ENCODE measurements at regions not wholly inside any gene's neighbourhood (a gene's known extent, or its start where the extent isn't known, plus 50 kb on each side); places are given as distances from the start of the nearest gene placed in this dataset.
A peak's percentile ranks its signal among the peaks of the same experiment; 100 is the strongest.
"Not testable (repeated sequence)": the region's sequence is repeated elsewhere in the genome, so short reads cannot be mapped to it uniquely, and the experiment has no call there.

- DNase-seq: no peak
- in situ Hi-C loops (cut with MboI; ENCODE audit: low pct_unique_long_range_greater_than_20kb, low sequenced_read_pairs): no loop called here
Measured at GRCh38 chr3:21260507-21260906, 490.5 kb downstream of the ZNF385D start.

GRCh38 chr3:21259896-21260295 is 491.1 kb downstream of the ZNF385D start:
- DNase-seq: no peak
- in situ Hi-C loops (cut with MboI; ENCODE audit: low pct_unique_long_range_greater_than_20kb, low sequenced_read_pairs): no loop called here

- in situ Hi-C loops (cut with MboI; ENCODE audit: low pct_unique_long_range_greater_than_20kb, low sequenced_read_pairs): no loop called here
Measured at GRCh38 chr3:21256932-21257331, 494.1 kb downstream of the ZNF385D start.

GRCh38 chr3:21238661-21239060 is 512.3 kb downstream of the ZNF385D start:
- DNase-seq: no peak
- in situ Hi-C loops (cut with MboI; ENCODE audit: low pct_unique_long_range_greater_than_20kb, low sequenced_read_pairs): no loop called here

More at GRCh38 chr3:21256932-21257331, 494.1 kb downstream of the ZNF385D start:
- no peak for DNase-seq

- in situ Hi-C loops (cut with MboI; ENCODE audit: low pct_unique_long_range_greater_than_20kb, low sequenced_read_pairs): no loop called here
- no peak for DNase-seq
Measured at GRCh38 chr3:21237638-21238037, 513.4 kb downstream of the ZNF385D start.

- in situ Hi-C loops (cut with MboI; ENCODE audit: low pct_unique_long_range_greater_than_20kb, low sequenced_read_pairs): no loop called here
- DNase-seq: no peak
Measured at GRCh38 chr3:21235491-21235890, 515.5 kb downstream of the ZNF385D start.

GRCh38 chr3:21234933-21235332 is 516.1 kb downstream of the ZNF385D start:
- in situ Hi-C loops (cut with MboI; ENCODE audit: low pct_unique_long_range_greater_than_20kb, low sequenced_read_pairs): no loop called here

GRCh38 chr3:21229426-21230135 is 521.4 kb downstream of the ZNF385D start:
- in situ Hi-C loops (cut with MboI; ENCODE audit: low pct_unique_long_range_greater_than_20kb, low sequenced_read_pairs): no loop called here
- DNase-seq: no peak

More at GRCh38 chr3:21234933-21235332, 516.1 kb downstream of the ZNF385D start:
- DNase-seq: no peak

GRCh38 chr3:21226086-21226485 is 524.9 kb downstream of the ZNF385D start:
- in situ Hi-C loops (cut with MboI; ENCODE audit: low pct_unique_long_range_greater_than_20kb, low sequenced_read_pairs): no loop called here
- DNase-seq: no peak

GRCh38 chr3:21220944-21221343 is 530.1 kb downstream of the ZNF385D start:
- no peak for DNase-seq
- in situ Hi-C loops (cut with MboI; ENCODE audit: low pct_unique_long_range_greater_than_20kb, low sequenced_read_pairs): no loop called here

GRCh38 chr3:21216598-21216997 is 534.4 kb downstream of the ZNF385D start:
- in situ Hi-C loops (cut with MboI; ENCODE audit: low pct_unique_long_range_greater_than_20kb, low sequenced_read_pairs): no loop called here
- peak; percentile 7 for DNase-seq

- in situ Hi-C loops (cut with MboI; ENCODE audit: low pct_unique_long_range_greater_than_20kb, low sequenced_read_pairs); DNase-seq: not testable (repeated sequence)
Measured at GRCh38 chr3:21204122-21204521, 546.9 kb downstream of the ZNF385D start.

GRCh38 chr3:21195203-21195602 is 555.8 kb downstream of the ZNF385D start:
- no peak for DNase-seq
- in situ Hi-C loops (cut with MboI; ENCODE audit: low pct_unique_long_range_greater_than_20kb, low sequenced_read_pairs): no loop called here

- in situ Hi-C loops (cut with MboI; ENCODE audit: low pct_unique_long_range_greater_than_20kb, low sequenced_read_pairs); DNase-seq: not testable (repeated sequence)
Measured at GRCh38 chr3:21194036-21194435, 557.0 kb downstream of the ZNF385D start.

- in situ Hi-C loops (cut with MboI; ENCODE audit: low pct_unique_long_range_greater_than_20kb, low sequenced_read_pairs): no loop called here
- no peak for DNase-seq
Measured at GRCh38 chr3:21188459-21188858, 562.6 kb downstream of the ZNF385D start.

GRCh38 chr3:21185816-21186314 is 565.1 kb downstream of the ZNF385D start:
- no peak for DNase-seq
- in situ Hi-C loops (cut with MboI; ENCODE audit: low pct_unique_long_range_greater_than_20kb, low sequenced_read_pairs): no loop called here

GRCh38 chr3:21174461-21174860 is 576.5 kb downstream of the ZNF385D start:
- in situ Hi-C loops (cut with MboI; ENCODE audit: low pct_unique_long_range_greater_than_20kb, low sequenced_read_pairs): no loop called here
- no peak for DNase-seq

GRCh38 chr3:21170964-21171363 is 580.0 kb downstream of the ZNF385D start:
- in situ Hi-C loops (cut with MboI; ENCODE audit: low pct_unique_long_range_greater_than_20kb, low sequenced_read_pairs): no loop called here
- peak; percentile 29 for DNase-seq

- in situ Hi-C loops (cut with MboI; ENCODE audit: low pct_unique_long_range_greater_than_20kb, low sequenced_read_pairs): no loop called here
- DNase-seq: no peak
Measured at GRCh38 chr3:21169948-21170347, 581.1 kb downstream of the ZNF385D start.

- no peak for DNase-seq
- in situ Hi-C loops (cut with MboI; ENCODE audit: low pct_unique_long_range_greater_than_20kb, low sequenced_read_pairs): no loop called here
Measured at GRCh38 chr3:21168471-21168870, 582.5 kb downstream of the ZNF385D start.

GRCh38 chr3:21163956-21164355 is 587.1 kb downstream of the ZNF385D start:
- no peak for DNase-seq
- in situ Hi-C loops (cut with MboI; ENCODE audit: low pct_unique_long_range_greater_than_20kb, low sequenced_read_pairs): no loop called here
